COR-L47 (cell line): ENCODE measurements at regions not wholly inside any gene's neighbourhood (a gene's known extent, or its start where the extent isn't known, plus 50 kb on each side); places are given as distances from the start of the nearest gene placed in this dataset.
"Not testable (repeated sequence)": the region's sequence is repeated elsewhere in the genome, so short reads cannot be mapped to it uniquely, and the experiment has no call there.

Experiments used
- DNase-seq: peaks from one replicate; lab custom pipeline; 2025; lab: John Stamatoyannopoulos, UW

GRCh38 chr15:38975282-38975990 lies 410.8 kb upstream of the RASGRP1 start:
- no peak for DNase-seq

- DNase-seq, result no peak
These were observed 426.5 kb upstream of the RASGRP1 start for GRCh38 chr15:38991126-38991525.

- no peak for DNase-seq
These were observed 427.1 kb upstream of the RASGRP1 start for GRCh38 chr15:38991701-38992100.

- DNase-seq, result no peak
These were observed 427.9 kb upstream of the RASGRP1 start for GRCh38 chr15:38992506-38992905.

- no peak for DNase-seq
These were observed 428.3 kb upstream of the RASGRP1 start for GRCh38 chr15:38992930-38993329.

GRCh38 chr15:38994310-38994709 lies 429.7 kb upstream of the RASGRP1 start:
- DNase-seq, result no peak

GRCh38 chr15:38996111-38996631 lies 431.6 kb upstream of the RASGRP1 start:
- no peak for DNase-seq

- no peak for DNase-seq
These were observed 433.2 kb upstream of the RASGRP1 start for GRCh38 chr15:38997841-38998240.

- DNase-seq, result no peak
These were observed 435.6 kb upstream of the RASGRP1 start for GRCh38 chr15:39000008-39000734.

- DNase-seq, result no peak
These were observed 445.1 kb upstream of the RASGRP1 start for GRCh38 chr15:39009740-39010139.

GRCh38 chr15:39011066-39011465 lies 446.5 kb upstream of the RASGRP1 start:
- not testable (repeated sequence) for DNase-seq

GRCh38 chr15:39013262-39013661 lies 448.6 kb upstream of the RASGRP1 start:
- no peak for DNase-seq

GRCh38 chr15:39014682-39015081 lies 450.1 kb upstream of the RASGRP1 start:
- DNase-seq, result no peak

- DNase-seq, result no peak
These were observed 452.1 kb upstream of the RASGRP1 start for GRCh38 chr15:39016706-39017105.

GRCh38 chr15:39018966-39019365 lies 454.4 kb upstream of the RASGRP1 start:
- DNase-seq, result no peak

GRCh38 chr15:39021341-39021740 lies 456.7 kb upstream of the RASGRP1 start:
- DNase-seq, result no peak

- no peak for DNase-seq
These were observed 458.1 kb upstream of the RASGRP1 start for GRCh38 chr15:39022532-39023305.

GRCh38 chr15:39025321-39025720 lies 460.7 kb upstream of the RASGRP1 start:
- no peak for DNase-seq

- no peak for DNase-seq
These were observed 461.3 kb upstream of the RASGRP1 start for GRCh38 chr15:39025881-39026280.

GRCh38 chr15:39028069-39028468 lies 463.5 kb upstream of the RASGRP1 start:
- DNase-seq, result no peak

GRCh38 chr15:39029741-39030140 lies 465.1 kb upstream of the RASGRP1 start:
- no peak for DNase-seq

GRCh38 chr15:39030291-39031070 lies 465.9 kb upstream of the RASGRP1 start:
- DNase-seq, result no peak
